SK-N-SH treated with all-trans-retinoic acid at 6 μM for 48 hours (cell line): ENCODE measurements at regions not wholly inside any gene's neighbourhood (a gene's known extent, or its start where the extent isn't known, plus 50 kb on each side); places are given as distances from the start of the nearest gene placed in this dataset.

Experiments
- CSRNP3 ChIP-seq: fragments of 250-450 bp; sonication (Bioruptor Pico); IDR thresholded peaks from 2 replicates; pipeline ENCODE4 v1.5.1; 2021; ENCODE audit warnings: mild to moderate bottlenecking, moderate library complexity
- ZFP3 ChIP-seq: fragments of 250-450 bp; sonication (Bioruptor Pico); IDR thresholded peaks from 2 replicates; pipeline ENCODE4 v1.5.0; 2020; ENCODE audit warnings: mild to moderate bottlenecking, moderate library complexity
- TF ChIP-seq, protein P1 (sequence below): fragments of 250-450 bp; sonication (Bioruptor Pico); IDR thresholded peaks from 2 replicates; pipeline ENCODE4 v1.8.0; 2020; ENCODE audit warnings: mild to moderate bottlenecking, moderate library complexity, borderline replicate concordance
- TF ChIP-seq, protein P2 (sequence below): fragments of 250-450 bp; sonication (Bioruptor Pico); IDR thresholded peaks from 2 replicates; pipeline ENCODE4 v1.5.0; 2020; ENCODE audit warnings: mild to moderate bottlenecking, moderate library complexity
- TF ChIP-seq, protein P3 (sequence below): fragments of 250-450 bp; sonication (Bioruptor Pico); IDR thresholded peaks from 2 replicates; pipeline ENCODE4 v1.5.1; 2020; ENCODE audit warnings: low read depth, mild to moderate bottlenecking, moderate library complexity

DNA sequence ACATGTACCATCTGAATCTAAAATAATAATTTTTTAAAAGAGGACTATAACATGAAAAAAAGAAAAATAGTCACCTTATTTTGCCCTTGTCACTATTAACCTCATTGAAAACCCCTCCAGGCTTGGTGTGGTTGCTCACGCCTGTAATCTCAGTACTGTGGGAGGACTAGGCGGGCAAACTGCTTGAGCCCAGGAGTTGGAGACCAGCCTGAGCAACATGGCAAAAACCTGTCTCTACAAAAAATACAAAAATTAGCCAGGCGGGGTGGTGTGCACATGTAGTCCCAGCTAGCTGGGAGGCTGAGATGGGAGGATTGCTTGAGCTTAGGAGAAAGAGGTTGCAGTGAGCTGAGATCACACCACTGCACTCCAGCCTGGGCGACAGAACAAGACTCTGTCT lies 126.3 kb upstream of the KRAS start:
- TF ChIP-seq CSRNP3 (CRISPR knock-in tag) (no peak), ZFP3 (CRISPR knock-in tag) (no peak)
- TF ChIP-seq, protein P1, sequence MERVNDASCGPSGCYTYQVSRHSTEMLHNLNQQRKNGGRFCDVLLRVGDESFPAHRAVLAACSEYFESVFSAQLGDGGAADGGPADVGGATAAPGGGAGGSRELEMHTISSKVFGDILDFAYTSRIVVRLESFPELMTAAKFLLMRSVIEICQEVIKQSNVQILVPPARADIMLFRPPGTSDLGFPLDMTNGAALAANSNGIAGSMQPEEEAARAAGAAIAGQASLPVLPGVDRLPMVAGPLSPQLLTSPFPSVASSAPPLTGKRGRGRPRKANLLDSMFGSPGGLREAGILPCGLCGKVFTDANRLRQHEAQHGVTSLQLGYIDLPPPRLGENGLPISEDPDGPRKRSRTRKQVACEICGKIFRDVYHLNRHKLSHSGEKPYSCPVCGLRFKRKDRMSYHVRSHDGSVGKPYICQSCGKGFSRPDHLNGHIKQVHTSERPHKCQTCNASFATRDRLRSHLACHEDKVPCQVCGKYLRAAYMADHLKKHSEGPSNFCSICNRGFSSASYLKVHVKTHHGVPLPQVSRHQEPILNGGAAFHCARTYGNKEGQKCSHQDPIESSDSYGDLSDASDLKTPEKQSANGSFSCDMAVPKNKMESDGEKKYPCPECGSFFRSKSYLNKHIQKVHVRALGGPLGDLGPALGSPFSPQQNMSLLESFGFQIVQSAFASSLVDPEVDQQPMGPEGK (CRISPR knock-in tag) = no peak
- TF ChIP-seq, protein P2, sequence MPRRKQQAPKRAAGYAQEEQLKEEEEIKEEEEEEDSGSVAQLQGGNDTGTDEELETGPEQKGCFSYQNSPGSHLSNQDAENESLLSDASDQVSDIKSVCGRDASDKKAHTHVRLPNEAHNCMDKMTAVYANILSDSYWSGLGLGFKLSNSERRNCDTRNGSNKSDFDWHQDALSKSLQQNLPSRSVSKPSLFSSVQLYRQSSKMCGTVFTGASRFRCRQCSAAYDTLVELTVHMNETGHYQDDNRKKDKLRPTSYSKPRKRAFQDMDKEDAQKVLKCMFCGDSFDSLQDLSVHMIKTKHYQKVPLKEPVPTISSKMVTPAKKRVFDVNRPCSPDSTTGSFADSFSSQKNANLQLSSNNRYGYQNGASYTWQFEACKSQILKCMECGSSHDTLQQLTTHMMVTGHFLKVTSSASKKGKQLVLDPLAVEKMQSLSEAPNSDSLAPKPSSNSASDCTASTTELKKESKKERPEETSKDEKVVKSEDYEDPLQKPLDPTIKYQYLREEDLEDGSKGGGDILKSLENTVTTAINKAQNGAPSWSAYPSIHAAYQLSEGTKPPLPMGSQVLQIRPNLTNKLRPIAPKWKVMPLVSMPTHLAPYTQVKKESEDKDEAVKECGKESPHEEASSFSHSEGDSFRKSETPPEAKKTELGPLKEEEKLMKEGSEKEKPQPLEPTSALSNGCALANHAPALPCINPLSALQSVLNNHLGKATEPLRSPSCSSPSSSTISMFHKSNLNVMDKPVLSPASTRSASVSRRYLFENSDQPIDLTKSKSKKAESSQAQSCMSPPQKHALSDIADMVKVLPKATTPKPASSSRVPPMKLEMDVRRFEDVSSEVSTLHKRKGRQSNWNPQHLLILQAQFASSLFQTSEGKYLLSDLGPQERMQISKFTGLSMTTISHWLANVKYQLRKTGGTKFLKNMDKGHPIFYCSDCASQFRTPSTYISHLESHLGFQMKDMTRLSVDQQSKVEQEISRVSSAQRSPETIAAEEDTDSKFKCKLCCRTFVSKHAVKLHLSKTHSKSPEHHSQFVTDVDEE = no peak
- TF ChIP-seq, protein P3, sequence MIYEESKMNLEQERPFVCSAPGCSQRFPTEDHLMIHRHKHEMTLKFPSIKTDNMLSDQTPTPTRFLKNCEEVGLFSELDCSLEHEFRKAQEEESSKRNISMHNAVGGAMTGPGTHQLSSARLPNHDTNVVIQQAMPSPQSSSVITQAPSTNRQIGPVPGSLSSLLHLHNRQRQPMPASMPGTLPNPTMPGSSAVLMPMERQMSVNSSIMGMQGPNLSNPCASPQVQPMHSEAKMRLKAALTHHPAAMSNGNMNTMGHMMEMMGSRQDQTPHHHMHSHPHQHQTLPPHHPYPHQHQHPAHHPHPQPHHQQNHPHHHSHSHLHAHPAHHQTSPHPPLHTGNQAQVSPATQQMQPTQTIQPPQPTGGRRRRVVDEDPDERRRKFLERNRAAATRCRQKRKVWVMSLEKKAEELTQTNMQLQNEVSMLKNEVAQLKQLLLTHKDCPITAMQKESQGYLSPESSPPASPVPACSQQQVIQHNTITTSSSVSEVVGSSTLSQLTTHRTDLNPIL (CRISPR knock-in tag) = no peak
